GM12875 (cell line): ENCODE measurements at regions not wholly inside any gene's neighbourhood (a gene's known extent, or its start where the extent isn't known, plus 50 kb on each side); places are given as distances from the start of the nearest gene placed in this dataset.

Experiments used
- H3K4me3 ChIP-seq: one replicate; pipeline ENCODE4 v1.5.1; 2011; ENCODE audit warnings: low read depth, low read length, control low read depth
- CTCF ChIP-seq: IDR thresholded peaks from 2 replicates; pipeline ENCODE4 v1.5.1; 2011; ENCODE audit warnings: low read depth, mild to moderate bottlenecking, control low read depth, inconsistent platforms, low read length, moderate library complexity, borderline replicate concordance; ENCODE audit not compliant: insufficient read depth

- no peak overlapping the region for H3K4me3 ChIP-seq
- no peak for TF ChIP-seq CTCF
These were observed 196.4 kb upstream of the HDAC4 start for GRCh38 chr2:239597216-239597615.

- H3K4me3 ChIP-seq, result no peak overlapping the region
- no peak for TF ChIP-seq CTCF
These were observed 196.0 kb upstream of the HDAC4 start for GRCh38 chr2:239596792-239597191.

GRCh38 chr2:239596253-239596652, 195.4 kb upstream of the HDAC4 start:
- H3K4me3 ChIP-seq, result no peak overlapping the region
- no peak for TF ChIP-seq CTCF

GRCh38 chr2:239595726-239596125, 194.9 kb upstream of the HDAC4 start:
- TF ChIP-seq CTCF, result no peak
- no peak overlapping the region for H3K4me3 ChIP-seq

GRCh38 chr2:239594772-239595608, 194.2 kb upstream of the HDAC4 start:
- TF ChIP-seq CTCF, result no peak
- no peak overlapping the region for H3K4me3 ChIP-seq

- no peak overlapping the region for H3K4me3 ChIP-seq
- no peak for TF ChIP-seq CTCF
These were observed 193.4 kb upstream of the HDAC4 start for GRCh38 chr2:239594019-239594771.
